KMS-11 (cell line): ENCODE measurements at regions not wholly inside any gene's neighbourhood (a gene's known extent, or its start where the extent isn't known, plus 50 kb on each side); places are given as distances from the start of the nearest gene placed in this dataset.

Experiments used
- H2AFZ ChIP-seq: fragments of 200-600 bp; sonication (generic); 2 replicates; pipeline ENCODE4 v1.6.1; 2016; ENCODE audit warnings: antibody characterized with exemption, mixed run types, low read depth
- H3K27ac ChIP-seq: fragments of 200-600 bp; sonication (generic); 2 replicates; pipeline ENCODE4 v1.6.1; 2016; ENCODE audit warnings: mild to moderate bottlenecking, mixed run types
- H3K27me3 ChIP-seq: fragments of 200-600 bp; sonication (generic); 2 replicates; pipeline ENCODE4 v1.6.1; 2017; ENCODE audit warnings: mild to moderate bottlenecking, low read depth, mixed run types, moderate library complexity; ENCODE audit not compliant: insufficient read depth
- H3K36me3 ChIP-seq: fragments of 200-600 bp; sonication (generic); 2 replicates; pipeline ENCODE4 v1.6.1; 2017; ENCODE audit warnings: mild to moderate bottlenecking, mixed run types; ENCODE audit not compliant: insufficient read depth
- H3K4me1 ChIP-seq: fragments of 200-600 bp; sonication (generic); 2 replicates; pipeline ENCODE4 v1.6.1; 2016; ENCODE audit warnings: mild to moderate bottlenecking, low read depth, mixed run types; ENCODE audit not compliant: poor library complexity, severe bottlenecking
- H3K4me2 ChIP-seq: fragments of 200-600 bp; sonication (generic); 2 replicates; pipeline ENCODE4 v1.7.0; 2016; ENCODE audit warnings: mild to moderate bottlenecking, mixed run types
- H3K4me3 ChIP-seq: fragments of 200-600 bp; sonication (generic); IDR thresholded peaks from 2 replicates; pipeline ENCODE4 v1.6.1; 2017; ENCODE audit warnings: low read depth, low read length, mixed read lengths; ENCODE audit not compliant: insufficient read depth
- H3K79me2 ChIP-seq: fragments of 200-600 bp; sonication (generic); 2 replicates; pipeline ENCODE4 v1.6.1; 2016; ENCODE audit warnings: low read depth, mixed run types; ENCODE audit not compliant: insufficient read depth
- H3K9ac ChIP-seq: fragments of 200-600 bp; sonication (generic); 2 replicates; pipeline ENCODE4 v1.6.1; 2016; ENCODE audit warnings: mild to moderate bottlenecking, mixed run types
- H4K20me1 ChIP-seq: fragments of 200-600 bp; sonication (generic); 2 replicates; pipeline ENCODE4 v1.6.1; 2016; ENCODE audit warnings: mild to moderate bottlenecking, mixed run types; ENCODE audit not compliant: insufficient read depth
- CTCF ChIP-seq: fragments of 200-600 bp; sonication (generic); conservative IDR thresholded peaks from 2 replicates; pipeline ENCODE4 v1.6.1; 2017; ENCODE audit warnings: low read depth, mild to moderate bottlenecking, antibody characterized with exemption, low read length, moderate library complexity, mixed read lengths

GRCh38 chr14:97275276-97275675 lies 478.1 kb downstream of the VRK1 start:
- Histone ChIP-seq H4K20me1 (no peaks in the 10 kb centered on the region), H3K9ac (no peak overlapping the region), H3K27ac (no peak overlapping the region), H3K4me1 (no peaks in the 10 kb centered on the region), H3K27me3 (no peaks in the 10 kb centered on the region), H3K4me2 (no peak overlapping the region), H2AFZ (no peak overlapping the region), H3K79me2 (no peaks in the 10 kb centered on the region), H3K4me3 (no peak overlapping the region), H3K36me3 (no peaks in the 10 kb centered on the region)
- TF ChIP-seq CTCF: no peak

- Histone ChIP-seq H3K79me2 (no peaks in the 10 kb centered on the region), H3K4me1 (no peaks in the 10 kb centered on the region), H3K27me3 (no peaks in the 10 kb centered on the region)
These were observed 479.4 kb downstream of the VRK1 start for GRCh38 chr14:97276573-97276972.

GRCh38 chr14:97277711-97278110 lies 480.5 kb downstream of the VRK1 start:
- H3K4me2 ChIP-seq: no peak overlapping the region
- no peaks in the 10 kb centered on the region for H4K20me1 ChIP-seq
- no peaks in the 10 kb centered on the region for H3K27me3 ChIP-seq
- H3K4me3 ChIP-seq: no peak overlapping the region
- H3K9ac ChIP-seq: no peak overlapping the region
- H2AFZ ChIP-seq: no peak overlapping the region
- H3K79me2 ChIP-seq: no peaks in the 10 kb centered on the region
- TF ChIP-seq CTCF: no peak
- H3K36me3 ChIP-seq: no peaks in the 10 kb centered on the region
- H3K27ac ChIP-seq: no peak overlapping the region
- no peaks in the 10 kb centered on the region for H3K4me1 ChIP-seq

More at GRCh38 chr14:97276573-97276972, 479.4 kb downstream of the VRK1 start:
- Histone ChIP-seq H3K36me3 (no peaks in the 10 kb centered on the region), H3K9ac (no peak overlapping the region), H3K4me2 (no peak overlapping the region), H2AFZ (no peak overlapping the region), H3K4me3 (no peak overlapping the region), H3K27ac (no peak overlapping the region), H4K20me1 (no peaks in the 10 kb centered on the region)
- TF ChIP-seq CTCF: no peak

- no peak overlapping the region for H3K27ac ChIP-seq
- H3K79me2 ChIP-seq: no peaks in the 10 kb centered on the region
- no peak overlapping the region for H3K4me3 ChIP-seq
- H2AFZ ChIP-seq: no peak overlapping the region
- H3K36me3 ChIP-seq: no peaks in the 10 kb centered on the region
- no peak overlapping the region for H3K4me2 ChIP-seq
- no peaks in the 10 kb centered on the region for H4K20me1 ChIP-seq
- no peaks in the 10 kb centered on the region for H3K4me1 ChIP-seq
- no peaks in the 10 kb centered on the region for H3K27me3 ChIP-seq
- no peak for TF ChIP-seq CTCF
- no peak overlapping the region for H3K9ac ChIP-seq
These were observed 483.3 kb downstream of the VRK1 start for GRCh38 chr14:97280526-97280925.
